ENCODE measurements at regions not wholly inside any gene's neighbourhood (a gene's known extent, or its start where the extent isn't known, plus 50 kb on each side); places are given as distances from the start of the nearest gene placed in this dataset.

DNA sequence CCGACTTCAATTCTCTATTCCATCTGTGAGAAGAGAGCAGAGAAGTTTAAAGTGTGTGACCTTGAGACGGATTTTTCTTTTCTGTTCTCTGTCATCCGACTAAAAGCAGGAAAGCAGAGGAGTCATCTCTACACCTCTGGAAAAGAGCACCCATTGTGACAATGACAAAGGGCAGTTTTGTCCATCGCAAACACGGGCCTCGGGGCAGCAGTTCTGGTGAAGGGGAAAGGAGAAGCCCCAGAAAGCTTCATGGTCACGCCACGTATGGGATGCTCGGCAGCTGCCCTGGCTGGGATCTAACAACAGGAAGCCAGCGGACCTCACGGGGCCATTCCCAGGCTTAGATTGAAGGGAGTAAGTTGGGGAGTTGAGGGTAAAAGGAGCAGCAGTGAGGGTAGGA is 52.0 kb upstream of the HBS1L start:
- no peaks in the 10 kb centered on the region for H3K36me3 ChIP-seq (ENCODE audit: control insufficient read depth, insufficient read depth, low read length)
- no peak overlapping the region for H3K4me3 ChIP-seq (ENCODE audit: low read depth, low read length)
- POLR2A ChIA-PET, result no interaction called here
- peaks cover 8% of the 10 kb centered on the region for H3K27me3 ChIP-seq (ENCODE audit: control insufficient read depth, insufficient read depth, low read length)
- CTCF ChIA-PET, result no interaction called here
- DNase-seq (ENCODE audit: low read depth), result no peak
- TF ChIP-seq, protein P1, sequence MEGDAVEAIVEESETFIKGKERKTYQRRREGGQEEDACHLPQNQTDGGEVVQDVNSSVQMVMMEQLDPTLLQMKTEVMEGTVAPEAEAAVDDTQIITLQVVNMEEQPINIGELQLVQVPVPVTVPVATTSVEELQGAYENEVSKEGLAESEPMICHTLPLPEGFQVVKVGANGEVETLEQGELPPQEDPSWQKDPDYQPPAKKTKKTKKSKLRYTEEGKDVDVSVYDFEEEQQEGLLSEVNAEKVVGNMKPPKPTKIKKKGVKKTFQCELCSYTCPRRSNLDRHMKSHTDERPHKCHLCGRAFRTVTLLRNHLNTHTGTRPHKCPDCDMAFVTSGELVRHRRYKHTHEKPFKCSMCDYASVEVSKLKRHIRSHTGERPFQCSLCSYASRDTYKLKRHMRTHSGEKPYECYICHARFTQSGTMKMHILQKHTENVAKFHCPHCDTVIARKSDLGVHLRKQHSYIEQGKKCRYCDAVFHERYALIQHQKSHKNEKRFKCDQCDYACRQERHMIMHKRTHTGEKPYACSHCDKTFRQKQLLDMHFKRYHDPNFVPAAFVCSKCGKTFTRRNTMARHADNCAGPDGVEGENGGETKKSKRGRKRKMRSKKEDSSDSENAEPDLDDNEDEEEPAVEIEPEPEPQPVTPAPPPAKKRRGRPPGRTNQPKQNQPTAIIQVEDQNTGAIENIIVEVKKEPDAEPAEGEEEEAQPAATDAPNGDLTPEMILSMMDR (IDR thresholded peaks at IDR 0.05; ENCODE audit: insufficient read depth, low read depth, low read length), result no peak

DNA sequence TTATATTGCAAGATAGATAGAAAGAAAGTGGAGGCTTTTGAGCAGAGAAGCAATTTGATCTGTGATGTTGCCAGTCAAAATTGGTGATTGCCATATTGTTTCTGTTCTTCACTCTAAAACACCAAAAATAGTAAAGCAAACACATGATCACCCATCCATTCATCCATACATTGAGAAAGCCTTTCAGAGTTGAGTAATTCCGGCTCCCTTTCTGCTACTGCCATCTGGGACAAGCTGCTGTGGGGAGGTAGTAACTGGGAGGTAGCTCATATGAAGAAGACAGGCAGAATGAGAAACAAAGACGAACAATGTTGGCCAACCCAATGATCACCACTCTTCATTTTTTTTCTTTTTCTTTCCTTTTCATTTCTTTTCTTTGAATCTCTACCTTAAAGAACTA is 51.1 kb upstream of the HBS1L start:
- ChIA-PET CTCF (no interaction called here), POLR2A (no interaction called here)
- TF ChIP-seq, protein P1 (IDR thresholded peaks at IDR 0.05; ENCODE audit: insufficient read depth, low read depth, low read length), result no peak
- DNase-seq (ENCODE audit: low read depth), result no peak
- Histone ChIP-seq H3K36me3 (ENCODE audit: control insufficient read depth, insufficient read depth, low read length) (no peaks in the 10 kb centered on the region), H3K4me3 (ENCODE audit: low read depth, low read length) (no peak overlapping the region), H3K27me3 (ENCODE audit: control insufficient read depth, insufficient read depth, low read length) (peaks cover 8% of the 10 kb centered on the region)

DNA sequence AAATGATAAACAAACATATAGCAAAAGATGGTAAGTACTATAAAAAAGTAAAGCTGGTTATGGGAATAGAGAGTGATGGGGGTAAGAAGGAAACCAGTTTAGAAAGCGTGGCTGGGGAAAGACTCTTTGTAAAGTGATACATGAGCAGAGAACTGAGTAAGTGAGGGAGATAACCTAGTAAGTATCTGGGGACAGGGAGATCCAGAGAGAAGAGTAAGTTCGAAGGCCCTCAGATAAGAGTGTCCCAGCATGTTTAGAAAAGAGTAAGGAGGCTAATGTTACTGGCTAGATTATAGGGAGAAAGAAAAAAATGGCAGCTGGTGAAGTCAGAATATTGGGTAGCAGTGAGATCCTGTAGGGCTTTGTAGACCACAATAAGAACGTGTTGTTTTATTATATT is 50.7 kb upstream of the HBS1L start:
- Histone ChIP-seq H3K27me3 (ENCODE audit: control insufficient read depth, insufficient read depth, low read length) (peaks cover 8% of the 10 kb centered on the region), H3K4me3 (ENCODE audit: low read depth, low read length) (no peak overlapping the region), H3K36me3 (ENCODE audit: control insufficient read depth, insufficient read depth, low read length) (no peaks in the 10 kb centered on the region)
- CTCF ChIA-PET, result no interaction called here
- DNase-seq (ENCODE audit: low read depth), result no peak
- POLR2A ChIA-PET, result no interaction called here
- TF ChIP-seq, protein P1 (IDR thresholded peaks at IDR 0.05; ENCODE audit: insufficient read depth, low read depth, low read length), result no peak

Data from BJ (cell line).